Vagina (tissue), 2 donors: ENCODE measurements at regions not wholly inside any gene's neighbourhood (a gene's known extent, or its start where the extent isn't known, plus 50 kb on each side); places are given as distances from the start of the nearest gene placed in this dataset.

Experiments used
- POLR2AphosphoS5 ChIP-seq, 2 donors: sonication (generic); formaldehyde crosslinking; IDR thresholded peaks; one replicate each; pipeline ENCODE4 v1.9.0; 2017; ENCODE audit warnings: antibody characterized with exemption in 2 of 2, mild to moderate bottlenecking in 2 of 2, low read depth in 1 of 2; ENCODE audit not compliant: insufficient read depth in 1 of 2
- TF ChIP-seq, protein P1 (sequence below), 3 experiments: fragments of 450-650 bp in 2 of 3; fragments of 200-600 bp in 1 of 3; sonication (generic) in 1 of 3; IDR thresholded peaks; one replicate each; pipeline ENCODE4 v1.5.1; 2017 to 2019; ENCODE audit warnings: antibody characterized with exemption in 3 of 3, mild to moderate bottlenecking in 2 of 3, moderate library complexity in 2 of 3

DNA sequence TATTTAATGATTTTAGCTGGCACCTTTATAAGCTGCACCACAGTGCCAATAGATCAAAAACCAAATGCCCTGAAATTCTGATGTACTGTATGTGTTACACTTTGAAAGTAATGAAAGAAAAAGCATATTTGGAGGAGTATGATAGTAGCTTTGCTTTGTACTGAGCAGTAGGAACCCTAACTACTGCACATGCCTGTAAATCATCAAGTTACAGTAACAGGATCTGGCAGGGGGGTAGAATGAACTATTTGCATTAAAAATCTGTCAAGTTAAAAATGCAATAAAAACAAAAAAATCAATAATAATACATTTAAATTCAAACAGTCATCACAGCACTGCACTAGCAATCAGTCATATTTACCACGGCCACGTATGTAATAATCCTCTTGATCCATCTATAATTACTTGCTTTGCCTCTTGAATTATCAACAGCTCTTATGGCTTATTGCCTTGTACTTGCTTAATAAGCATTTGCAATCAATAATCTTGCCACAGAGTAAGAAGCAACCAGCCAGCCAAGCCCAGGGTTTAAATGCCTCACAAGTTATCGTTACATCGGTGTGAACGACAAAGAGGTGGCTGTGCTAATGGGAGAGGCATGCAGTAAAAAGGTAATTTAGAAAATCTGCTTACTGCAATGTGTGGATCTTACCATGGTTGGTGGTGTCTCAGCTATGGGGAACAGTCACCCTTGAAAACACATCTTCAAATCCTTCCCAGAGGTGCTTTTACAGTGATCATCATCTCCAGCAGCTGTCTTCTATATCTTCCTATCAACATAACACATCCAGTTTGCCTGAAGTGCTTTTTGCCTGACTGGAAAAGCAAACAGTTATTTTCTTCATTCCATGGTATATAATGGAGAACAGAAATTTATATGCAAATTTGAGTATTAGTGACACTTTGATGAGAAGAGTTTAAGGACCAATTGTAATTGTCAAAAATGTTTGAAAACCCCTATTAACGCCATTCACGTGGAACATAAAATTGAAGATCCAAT, 1812.1 kb upstream of the ADGRL3 start:
- TF ChIP-seq, protein P1, sequence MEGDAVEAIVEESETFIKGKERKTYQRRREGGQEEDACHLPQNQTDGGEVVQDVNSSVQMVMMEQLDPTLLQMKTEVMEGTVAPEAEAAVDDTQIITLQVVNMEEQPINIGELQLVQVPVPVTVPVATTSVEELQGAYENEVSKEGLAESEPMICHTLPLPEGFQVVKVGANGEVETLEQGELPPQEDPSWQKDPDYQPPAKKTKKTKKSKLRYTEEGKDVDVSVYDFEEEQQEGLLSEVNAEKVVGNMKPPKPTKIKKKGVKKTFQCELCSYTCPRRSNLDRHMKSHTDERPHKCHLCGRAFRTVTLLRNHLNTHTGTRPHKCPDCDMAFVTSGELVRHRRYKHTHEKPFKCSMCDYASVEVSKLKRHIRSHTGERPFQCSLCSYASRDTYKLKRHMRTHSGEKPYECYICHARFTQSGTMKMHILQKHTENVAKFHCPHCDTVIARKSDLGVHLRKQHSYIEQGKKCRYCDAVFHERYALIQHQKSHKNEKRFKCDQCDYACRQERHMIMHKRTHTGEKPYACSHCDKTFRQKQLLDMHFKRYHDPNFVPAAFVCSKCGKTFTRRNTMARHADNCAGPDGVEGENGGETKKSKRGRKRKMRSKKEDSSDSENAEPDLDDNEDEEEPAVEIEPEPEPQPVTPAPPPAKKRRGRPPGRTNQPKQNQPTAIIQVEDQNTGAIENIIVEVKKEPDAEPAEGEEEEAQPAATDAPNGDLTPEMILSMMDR (IDR thresholded peaks at IDR 0.05) = no peak
- no peak for TF ChIP-seq POLR2AphosphoS5 (IDR thresholded peaks at IDR 0.05; ENCODE audit: insufficient read depth in 1 of 2, low read depth in 1 of 2)
